H1 (cell line): ENCODE measurements at regions not wholly inside any gene's neighbourhood (a gene's known extent, or its start where the extent isn't known, plus 50 kb on each side); places are given as distances from the start of the nearest gene placed in this dataset.

Source experiments
- TCF12 ChIP-seq: IDR thresholded peaks from 2 replicates; pipeline ENCODE4 v1.6.1; 2011; ENCODE audit warnings: low read depth, mild to moderate bottlenecking, low read length

- no peak for TF ChIP-seq TCF12
Observed at GRCh38 chr1:177480741-177481305, 310.1 kb downstream of the BRINP2 start (continued).
